ENCODE measurements at regions not wholly inside any gene's neighbourhood (a gene's known extent, or its start where the extent isn't known, plus 50 kb on each side); places are given as distances from the start of the nearest gene placed in this dataset.

- TF ChIP-seq ZC3H10 (CRISPR knock-in tag; IDR thresholded peaks at IDR 0.05) (no peak), ZNF8 (CRISPR knock-in tag; IDR thresholded peaks at IDR 0.05) (no peak), TOX (CRISPR knock-in tag; IDR thresholded peaks at IDR 0.05; ENCODE audit: borderline replicate concordance) (no peak), ZNF70 (CRISPR knock-in tag; IDR thresholded peaks at IDR 0.05) (no peak), TCF4 (CRISPR knock-in tag; IDR thresholded peaks at IDR 0.05; ENCODE audit: borderline replicate concordance) (no peak), PPARA (CRISPR knock-in tag; IDR thresholded peaks at IDR 0.05; ENCODE audit: borderline replicate concordance) (no peak), ARNTL (CRISPR knock-in tag; IDR thresholded peaks at IDR 0.05; ENCODE audit: borderline replicate concordance, low read depth) (no peak), OSR1 (CRISPR knock-in tag; IDR thresholded peaks at IDR 0.05) (no peak), TSHZ2 (CRISPR knock-in tag; IDR thresholded peaks at IDR 0.05) (no peak), PATZ1 (CRISPR knock-in tag; IDR thresholded peaks at IDR 0.05; ENCODE audit: borderline replicate concordance) (no peak), POU6F1 (CRISPR knock-in tag; IDR thresholded peaks at IDR 0.05; ENCODE audit: borderline replicate concordance, low read depth) (no peak)
- no peak for ATAC-seq
Observed at GRCh38 chr3:76669322-76669721, 370.6 kb upstream of the ROBO2 start.

- no peak for ATAC-seq
- TF ChIP-seq RARB (CRISPR knock-in tag; IDR thresholded peaks at IDR 0.05) (no peak), ZNF70 (CRISPR knock-in tag; IDR thresholded peaks at IDR 0.05) (no peak), CREB5 (CRISPR knock-in tag; IDR thresholded peaks at IDR 0.05; ENCODE audit: low read depth) (no peak), ARNTL (CRISPR knock-in tag; IDR thresholded peaks at IDR 0.05; ENCODE audit: borderline replicate concordance, low read depth) (no peak), ZFP30 (CRISPR knock-in tag; IDR thresholded peaks at IDR 0.05) (no peak), TOX (CRISPR knock-in tag; IDR thresholded peaks at IDR 0.05; ENCODE audit: borderline replicate concordance) (no peak), OSR1 (CRISPR knock-in tag; IDR thresholded peaks at IDR 0.05) (no peak), ESRRG (CRISPR knock-in tag; IDR thresholded peaks at IDR 0.05) (no peak), CSDC2 (CRISPR knock-in tag; IDR thresholded peaks at IDR 0.05) (no peak)
Observed at GRCh38 chr3:76673171-76673570, 366.7 kb upstream of the ROBO2 start.

- ATAC-seq, result no peak
- TF ChIP-seq PPARA (CRISPR knock-in tag; IDR thresholded peaks at IDR 0.05; ENCODE audit: borderline replicate concordance) (no peak), TSHZ2 (CRISPR knock-in tag; IDR thresholded peaks at IDR 0.05) (no peak), ZNF70 (CRISPR knock-in tag; IDR thresholded peaks at IDR 0.05) (no peak), TOX (CRISPR knock-in tag; IDR thresholded peaks at IDR 0.05; ENCODE audit: borderline replicate concordance) (no peak), CSRNP3 (CRISPR knock-in tag; IDR thresholded peaks at IDR 0.05) (no peak), ESRRG (CRISPR knock-in tag; IDR thresholded peaks at IDR 0.05) (no peak), ISL1 (CRISPR knock-in tag; IDR thresholded peaks at IDR 0.05) (no peak), SNAI2 (CRISPR knock-in tag; IDR thresholded peaks at IDR 0.05) (no peak), GLIS3 (CRISPR knock-in tag; IDR thresholded peaks at IDR 0.05) (no peak), ZFP3 (CRISPR knock-in tag; IDR thresholded peaks at IDR 0.05) (no peak), BACH2 (CRISPR knock-in tag; IDR thresholded peaks at IDR 0.05; ENCODE audit: borderline replicate concordance) (no peak), ARNTL (CRISPR knock-in tag; IDR thresholded peaks at IDR 0.05; ENCODE audit: borderline replicate concordance, low read depth) (no peak), CSDC2 (CRISPR knock-in tag; IDR thresholded peaks at IDR 0.05) (no peak), ZFP30 (CRISPR knock-in tag; IDR thresholded peaks at IDR 0.05) (no peak)
Observed at GRCh38 chr3:76679541-76679940, 360.4 kb upstream of the ROBO2 start.

Data from SK-N-SH treated with all-trans-retinoic acid at 6 μM for 48 hours (cell line).